ENCODE measurements at regions not wholly inside any gene's neighbourhood (a gene's known extent, or its start where the extent isn't known, plus 50 kb on each side); places are given as distances from the start of the nearest gene placed in this dataset.
"Not testable (repeated sequence)": the region's sequence is repeated elsewhere in the genome, so short reads cannot be mapped to it uniquely, and the experiment has no call there.

DNA sequence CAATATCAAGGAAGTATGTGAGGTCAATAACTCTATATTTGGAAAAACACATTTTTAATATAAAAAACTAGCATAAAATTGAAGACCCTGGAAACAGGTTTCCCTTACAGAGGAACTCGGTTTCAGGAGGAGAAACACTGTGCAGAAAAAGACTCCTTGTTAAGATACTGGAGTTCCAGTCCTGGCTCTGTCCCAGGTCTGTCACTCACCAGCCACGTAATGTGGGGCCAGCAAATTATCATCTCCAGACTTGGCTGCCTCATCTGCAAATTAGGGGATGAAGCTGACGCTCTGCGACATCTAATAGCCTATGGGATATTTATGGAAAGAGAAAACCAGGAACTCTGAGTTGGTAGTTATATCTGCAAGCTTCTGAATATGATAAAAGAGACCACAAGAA is 702.7 kb downstream of the EPHA7 start:
- no peak for DNase-seq

DNA sequence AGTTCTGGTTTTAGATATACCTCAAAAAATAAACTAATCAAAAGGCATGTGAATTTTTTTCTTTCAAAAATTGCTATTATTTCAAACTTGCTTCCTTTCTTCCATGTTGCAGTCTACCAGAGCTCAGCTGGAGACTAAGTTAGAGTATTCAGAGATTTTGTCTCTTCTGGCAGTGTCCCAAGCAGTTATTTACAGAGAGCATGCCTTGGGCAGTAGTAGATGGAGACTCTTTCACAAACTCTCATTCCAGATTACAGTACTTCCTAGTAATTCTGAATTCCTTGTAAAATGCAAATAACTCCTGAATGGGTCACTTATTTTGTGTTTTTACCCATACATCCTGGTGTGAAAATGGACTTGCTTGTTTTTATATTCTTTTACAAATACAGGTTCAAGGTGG is 703.4 kb downstream of the EPHA7 start:
- DNase-seq, result peak; percentile 10

DNA sequence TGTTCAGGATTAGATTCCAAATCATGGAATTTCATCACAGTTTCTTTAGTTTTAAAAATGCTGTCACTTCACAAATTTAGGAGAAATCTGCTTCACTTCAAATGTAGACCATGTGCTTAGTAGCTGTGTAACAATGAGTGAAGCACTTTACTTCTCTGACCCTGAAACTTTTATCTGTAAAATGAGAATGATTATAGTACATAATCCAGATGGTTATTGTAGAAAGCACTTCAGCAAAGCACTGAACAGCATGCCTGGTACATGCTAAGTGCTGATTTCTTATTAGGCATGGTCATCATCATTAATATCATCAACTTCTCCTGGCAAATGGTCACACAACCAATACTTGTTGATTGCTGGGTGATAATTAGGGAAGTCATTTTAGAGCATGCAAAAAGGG is 705.0 kb downstream of the EPHA7 start:
- DNase-seq, result no peak

DNA sequence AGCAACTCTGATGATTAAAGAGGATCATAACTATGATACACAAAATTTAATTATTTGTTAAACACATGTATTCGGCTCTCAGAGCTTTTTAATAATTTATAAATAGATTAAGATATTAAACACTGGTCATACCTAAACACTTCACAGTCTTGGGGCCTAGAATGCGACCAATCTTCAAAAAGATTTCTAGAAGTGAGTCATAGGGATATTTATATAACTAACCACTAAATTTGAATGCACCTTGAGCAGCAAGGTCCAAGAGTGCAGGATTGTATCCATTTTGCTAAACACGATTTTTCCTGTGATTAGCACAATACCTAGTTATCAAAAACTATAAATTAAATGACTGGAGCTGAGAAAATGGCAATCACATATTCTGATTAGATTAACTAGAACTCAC is 709.3 kb downstream of the EPHA7 start:
- DNase-seq, result no peak

DNA sequence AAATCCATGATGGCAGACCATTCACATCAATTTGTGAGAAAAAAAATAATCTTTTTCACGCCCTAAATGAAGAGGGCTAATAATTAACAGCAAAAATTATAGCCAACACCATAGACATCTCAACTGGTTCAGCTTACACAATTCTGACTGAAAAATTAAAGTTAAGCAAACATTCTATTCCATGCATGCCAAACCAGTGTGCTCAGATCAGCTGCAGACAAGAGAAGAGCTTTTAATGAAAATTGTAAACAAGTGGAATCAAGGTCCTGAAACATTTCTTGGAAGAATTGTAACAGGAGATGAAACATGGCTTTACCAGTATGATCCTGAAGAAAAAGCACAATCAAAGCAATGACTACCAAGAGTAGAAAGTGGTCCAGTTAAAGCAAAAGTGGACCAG is 710.4 kb downstream of the EPHA7 start:
- no peak for DNase-seq

DNA sequence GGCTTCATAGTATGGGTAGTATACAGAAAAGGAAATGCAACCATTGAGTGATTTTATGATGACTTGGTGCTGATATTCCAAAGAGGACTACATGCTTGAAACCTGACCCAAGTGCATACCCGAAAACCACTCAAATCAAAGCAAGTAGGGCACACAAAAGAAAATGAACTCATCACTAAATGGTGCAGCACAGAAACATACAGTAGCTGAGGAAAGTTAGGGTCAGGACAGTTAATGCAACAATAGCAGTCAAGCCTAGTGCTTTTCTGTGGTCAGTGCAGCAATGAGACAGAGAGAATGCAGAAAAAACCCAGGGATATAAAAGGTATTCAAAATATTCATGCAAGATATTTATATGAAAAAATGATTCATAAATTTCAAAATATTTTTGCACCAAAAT is 711.1 kb downstream of the EPHA7 start:
- no peak for DNase-seq

DNA sequence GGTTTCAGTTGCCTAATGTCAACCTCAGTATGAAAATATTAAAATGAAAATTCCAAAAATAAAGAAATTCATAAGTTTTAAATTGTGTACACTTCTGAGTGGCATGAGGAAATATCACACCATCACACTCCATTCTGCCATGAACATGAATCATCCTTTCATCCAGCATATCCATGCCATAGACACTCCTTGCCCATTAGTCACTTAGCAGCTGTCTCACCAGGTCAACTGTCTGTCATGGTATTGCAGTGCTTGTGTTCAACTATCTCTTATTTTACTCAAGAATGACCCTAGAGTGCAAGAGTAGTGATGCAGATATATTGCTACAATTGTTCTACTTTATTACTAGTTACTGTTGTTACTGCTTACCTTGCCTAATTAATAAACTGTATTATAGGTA is 712.4 kb downstream of the EPHA7 start:
- DNase-seq, result no peak

DNA sequence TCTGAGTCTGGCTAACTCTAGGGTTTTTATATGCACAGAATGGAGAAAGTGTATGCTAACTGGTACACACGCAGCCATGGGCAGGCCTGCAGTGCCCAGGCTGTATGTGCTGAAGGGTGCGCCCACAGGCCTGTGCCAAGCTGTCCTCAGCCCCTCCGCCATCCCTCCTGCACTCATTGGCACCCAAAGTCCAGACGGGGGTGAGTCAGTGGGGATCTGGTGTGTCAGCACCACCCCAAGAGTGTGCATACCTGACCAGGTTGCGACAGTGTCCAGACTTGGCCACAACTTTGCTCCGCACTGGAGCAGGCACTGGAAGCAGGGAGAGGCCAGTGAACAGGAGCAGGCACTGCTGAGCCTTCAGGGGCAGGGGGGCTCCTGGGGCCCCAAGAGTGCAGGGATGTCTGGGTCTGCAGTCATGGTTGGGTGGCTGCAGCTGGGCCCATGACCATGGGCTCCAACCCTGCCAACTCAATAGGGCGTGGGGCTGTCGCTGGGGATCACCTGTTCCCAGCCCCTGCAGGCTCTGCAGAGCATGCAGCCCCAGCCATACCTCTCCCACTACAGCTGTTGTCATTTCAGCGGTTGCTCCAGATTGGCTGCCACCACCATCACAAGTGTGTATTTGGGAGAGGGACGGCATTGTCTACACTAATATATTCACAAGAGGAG is 717.8 kb downstream of the EPHA7 start:
- DNase-seq, result no peak

DNA sequence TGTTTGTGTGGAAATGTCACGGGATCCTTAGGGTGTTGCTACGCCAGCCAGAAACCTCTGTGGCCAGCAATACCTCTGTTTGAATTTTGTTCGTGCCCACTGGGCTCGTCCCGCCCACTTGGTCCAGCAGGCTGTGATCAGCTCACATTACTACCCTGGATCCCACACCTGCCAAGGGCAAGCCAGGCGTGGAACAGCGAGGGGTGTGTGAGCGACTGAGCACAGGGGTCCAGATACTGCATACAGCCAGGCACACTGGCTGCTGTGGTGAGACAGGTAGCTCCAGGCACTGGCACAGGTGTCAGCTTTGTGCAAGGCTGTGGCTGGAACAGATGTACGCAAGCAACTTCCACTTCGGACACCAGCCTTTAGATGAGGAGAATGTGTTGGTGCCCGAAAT is 718.9 kb downstream of the EPHA7 start:
- DNase-seq, result no peak

DNA sequence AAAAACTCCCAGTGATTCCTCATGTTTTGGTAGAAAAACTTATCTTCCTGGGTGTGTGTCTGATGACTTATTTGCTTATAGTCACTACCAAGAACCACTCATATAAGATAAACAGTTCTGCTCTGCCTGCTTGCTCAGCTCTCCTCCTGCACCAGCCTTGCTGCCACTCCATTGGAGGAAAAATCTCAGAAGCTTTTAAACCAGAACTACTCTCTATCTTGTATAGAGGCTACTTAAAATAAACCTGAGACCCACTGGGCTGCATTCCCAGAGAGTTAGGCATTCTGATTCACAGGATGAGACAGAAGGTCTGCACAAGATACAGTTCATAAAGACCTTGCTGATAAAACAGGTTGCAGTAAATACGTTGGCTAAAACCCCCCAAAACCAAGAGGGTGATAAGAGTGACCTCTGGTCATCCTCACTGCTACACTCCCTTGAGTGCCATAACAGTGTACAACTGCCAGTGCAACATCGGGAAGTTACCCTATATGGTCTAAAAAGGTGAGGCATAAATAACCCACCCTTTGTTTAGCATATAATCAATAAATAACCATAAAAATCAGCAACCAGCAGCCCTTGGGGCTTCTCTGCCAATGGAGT is 728.3 kb downstream of the EPHA7 start:
- DNase-seq, result no peak

DNA sequence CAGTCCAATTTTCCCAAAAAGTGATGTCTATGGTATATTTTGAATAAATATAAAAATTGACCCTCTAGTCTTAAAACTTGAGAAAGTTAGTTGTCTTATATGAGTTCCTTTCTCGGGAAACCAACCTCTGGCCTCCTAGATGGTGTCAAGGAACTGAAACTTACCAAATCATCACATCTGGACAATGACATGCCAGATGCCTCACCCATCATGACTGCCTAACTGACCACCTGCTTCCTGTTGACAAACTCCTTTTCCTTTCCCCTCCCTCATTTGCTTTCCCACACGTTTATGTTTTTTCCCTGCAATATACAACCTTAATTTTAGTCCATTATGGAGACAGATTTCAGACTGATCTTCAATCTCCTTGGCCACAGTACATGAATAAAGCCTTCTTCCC is 731.0 kb downstream of the EPHA7 start:
- no peak for DNase-seq

DNA sequence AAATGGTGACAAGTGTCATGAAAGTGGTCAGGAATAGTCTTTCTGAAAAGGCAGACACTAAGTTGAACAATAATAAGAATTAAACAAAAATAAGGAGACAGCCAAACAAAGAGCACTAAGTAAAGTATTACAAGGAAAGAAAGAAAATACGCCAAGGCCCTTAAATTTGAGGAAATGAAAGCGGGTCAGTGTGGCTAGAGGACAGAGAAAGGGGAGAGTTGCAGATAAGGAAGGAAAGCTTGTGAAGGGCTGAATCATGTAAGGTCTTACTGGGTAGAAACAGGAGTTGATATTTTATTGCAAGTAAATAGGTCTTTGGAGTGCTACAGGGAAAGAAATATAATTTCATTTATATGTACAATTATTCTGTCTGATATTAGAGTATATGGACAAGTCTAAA is 732.1 kb downstream of the EPHA7 start:
- DNase-seq, result no peak

DNA sequence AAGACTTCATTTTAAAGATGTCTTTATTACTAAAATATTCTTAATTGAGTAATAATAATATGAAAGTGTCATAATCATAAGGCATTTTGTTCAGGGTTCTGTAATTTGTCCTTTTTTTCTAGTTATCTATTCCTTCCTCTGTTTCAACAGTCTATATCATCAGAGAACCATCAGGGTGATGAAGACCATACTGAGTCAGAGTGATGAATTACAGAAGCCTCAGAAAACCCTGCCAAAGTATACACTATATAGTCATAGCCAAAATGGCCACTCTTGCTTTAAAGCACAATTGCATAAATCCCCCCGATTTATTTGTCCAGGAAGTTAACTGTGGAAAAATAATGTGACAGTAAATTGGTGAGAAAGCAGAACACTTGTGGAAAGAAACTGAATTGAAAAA is 735.0 kb downstream of the EPHA7 start:
- no peak for DNase-seq

DNA sequence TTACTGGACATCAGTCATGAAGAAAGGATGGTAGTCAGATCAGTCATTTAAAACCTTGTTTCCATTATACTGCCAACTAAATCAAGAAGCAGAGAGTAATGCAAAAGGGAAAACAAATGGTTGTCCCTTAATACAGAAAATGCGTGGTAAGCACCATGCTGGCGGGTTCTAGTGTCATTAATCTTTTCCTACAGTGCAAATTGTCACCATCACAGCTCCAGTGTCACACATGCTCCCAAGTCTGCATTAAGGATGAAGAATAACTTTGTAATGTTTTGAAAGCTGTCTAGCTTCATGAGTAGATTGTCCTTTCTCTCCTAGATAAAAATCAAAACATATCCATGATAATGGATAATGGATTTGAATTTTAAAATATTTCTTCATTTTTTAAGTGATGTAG is 735.6 kb downstream of the EPHA7 start:
- no peak for DNase-seq

DNA sequence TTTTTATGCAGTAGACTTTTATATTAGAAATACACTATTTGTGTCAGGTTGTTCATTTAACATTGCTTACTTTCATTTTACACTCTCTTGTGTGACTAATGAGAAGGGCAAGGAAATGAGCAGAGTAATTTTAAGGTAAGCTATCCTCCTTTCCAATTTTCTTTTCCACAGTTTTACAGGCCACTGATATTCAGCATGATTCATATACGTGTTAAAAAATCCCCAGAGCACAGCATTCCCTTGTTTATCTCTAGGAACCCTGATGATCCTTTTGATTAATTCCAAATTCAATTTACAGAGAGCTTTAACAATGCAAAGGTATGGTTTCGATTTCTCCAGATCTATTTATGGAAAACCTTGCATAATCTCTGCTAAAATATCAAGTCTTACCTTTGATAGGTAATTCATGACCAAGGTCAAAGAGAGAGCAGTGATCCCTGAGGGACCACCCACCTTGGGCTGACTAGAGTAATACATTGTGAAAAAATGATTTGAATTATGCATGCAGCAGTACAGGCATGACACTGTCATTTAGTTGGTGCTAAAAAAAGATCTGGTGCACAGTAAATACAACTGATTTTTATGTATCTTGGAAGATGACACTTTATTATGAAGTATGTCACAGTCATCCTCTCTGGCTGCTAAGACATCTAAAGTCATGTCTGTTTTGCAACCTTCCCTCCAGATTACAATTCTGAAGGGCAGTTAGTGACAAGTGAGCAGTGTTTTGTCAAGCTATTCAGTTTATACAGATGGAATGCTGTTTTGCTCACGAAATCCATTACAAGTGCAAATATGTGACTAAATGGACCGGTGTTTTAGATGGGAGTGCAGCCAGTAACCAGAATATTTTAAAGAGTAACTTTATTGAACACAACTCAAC is 736.6 kb downstream of the EPHA7 start:
- no peak for DNase-seq

DNA sequence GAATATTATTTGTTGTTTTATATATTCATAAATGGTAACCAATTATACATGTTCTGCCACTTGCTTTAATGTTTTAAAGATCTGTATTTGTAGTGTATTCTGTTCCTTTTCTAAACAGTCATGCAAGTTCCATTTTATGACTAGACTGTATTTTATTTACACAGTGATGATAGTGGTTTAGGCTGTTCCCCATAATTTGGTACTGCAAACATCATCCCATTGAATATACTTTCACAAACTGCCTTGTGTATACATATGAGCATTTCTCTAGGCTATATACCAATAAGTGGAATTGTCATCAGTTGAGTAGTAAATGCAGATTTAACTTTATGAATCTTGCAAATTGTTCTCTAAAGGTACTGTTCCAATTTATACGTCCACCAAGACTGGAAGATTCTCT is 738.0 kb downstream of the EPHA7 start:
- no peak for DNase-seq

DNA sequence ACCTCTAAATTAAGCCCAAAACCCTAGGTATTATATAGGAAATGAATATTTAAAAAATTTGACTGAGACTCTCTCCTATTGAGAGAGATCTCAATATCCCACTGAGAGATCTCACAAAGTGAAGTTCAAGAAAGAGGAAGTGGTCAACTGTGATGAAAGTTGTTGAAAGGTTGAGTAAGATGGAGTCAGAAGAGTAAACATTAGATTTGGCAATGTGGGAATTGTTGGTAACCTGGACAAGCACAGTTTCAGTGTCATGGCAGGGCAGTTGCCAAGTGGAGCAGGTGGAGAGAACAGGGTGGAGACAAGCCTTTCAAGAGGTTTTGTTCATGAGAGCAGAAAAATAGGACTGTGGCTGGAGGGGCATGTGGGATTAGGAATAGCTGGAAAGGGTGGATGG is 747.9 kb downstream of the EPHA7 start:
- not testable (repeated sequence) for DNase-seq

DNA sequence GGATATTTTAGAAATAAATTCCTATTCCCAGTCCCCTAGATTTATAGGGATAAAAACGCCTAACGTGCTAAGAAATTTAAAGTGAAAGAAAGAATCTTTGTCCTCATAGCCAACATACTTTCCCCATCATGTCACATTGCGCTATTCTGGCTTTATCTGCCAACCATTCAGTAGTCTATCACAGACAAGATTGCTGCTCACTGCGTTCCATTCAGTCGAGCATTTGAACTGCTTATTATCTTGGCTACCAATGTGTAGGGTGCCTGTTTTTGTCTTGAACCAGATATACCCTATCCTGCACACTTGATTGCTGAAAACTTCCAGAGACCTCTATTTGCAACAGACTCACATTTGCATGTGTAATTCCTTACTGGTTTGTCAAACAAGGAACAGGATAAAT is 751.5 kb downstream of the EPHA7 start:
- DNase-seq, result no peak

DNA sequence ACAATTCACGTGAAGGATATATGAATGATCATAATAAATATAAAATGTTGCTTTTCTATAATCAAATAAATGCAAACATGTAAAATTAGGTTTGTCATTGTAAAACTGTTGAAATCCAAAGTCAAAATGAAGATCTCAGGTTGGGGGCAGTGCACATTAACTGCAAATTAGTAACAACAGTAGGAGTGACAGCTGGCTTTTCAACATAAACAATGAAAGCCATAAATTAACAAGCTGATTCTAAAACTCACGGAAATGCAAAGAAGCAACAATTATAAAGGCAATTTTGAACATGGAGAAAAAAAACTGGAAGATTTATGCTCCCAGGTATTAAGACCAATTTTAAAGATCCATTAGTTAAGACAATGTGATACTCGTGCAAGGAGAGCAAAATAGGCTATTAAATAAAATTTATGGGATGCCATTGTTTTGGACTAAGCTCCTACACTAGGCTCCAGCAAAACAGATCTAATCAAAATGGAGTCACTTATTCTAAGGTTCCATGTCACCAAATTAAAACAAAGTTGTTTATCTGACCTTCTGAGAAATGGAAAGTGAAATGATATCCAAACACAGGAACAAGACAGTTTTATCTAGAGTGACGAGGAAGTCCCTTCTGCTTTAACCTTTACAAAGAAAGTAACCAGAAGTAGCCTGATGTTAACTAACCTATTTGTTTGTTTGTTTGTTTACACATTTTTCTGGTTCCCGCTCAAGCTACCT is 770.8 kb downstream of the EPHA7 start:
- DNase-seq, result no peak

DNA sequence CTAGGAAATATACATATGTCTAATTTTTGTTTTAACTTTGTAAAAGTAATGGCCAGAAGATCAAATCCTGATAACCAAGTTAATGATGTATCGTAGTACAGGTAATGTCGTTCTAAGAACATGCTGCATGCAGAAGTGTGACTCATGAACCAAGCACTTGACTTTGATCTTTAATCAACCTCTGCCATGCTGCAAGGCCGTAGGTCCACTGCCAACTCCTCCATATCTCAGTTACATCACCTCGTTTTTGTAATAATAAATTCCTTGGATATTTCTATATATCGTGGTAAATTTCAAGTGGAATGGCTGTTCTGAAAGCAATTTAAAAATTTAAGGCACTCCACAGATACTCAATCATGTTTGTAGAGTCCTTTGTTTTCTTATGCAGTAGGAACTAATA is 771.7 kb downstream of the EPHA7 start:
- DNase-seq, result no peak

DNA sequence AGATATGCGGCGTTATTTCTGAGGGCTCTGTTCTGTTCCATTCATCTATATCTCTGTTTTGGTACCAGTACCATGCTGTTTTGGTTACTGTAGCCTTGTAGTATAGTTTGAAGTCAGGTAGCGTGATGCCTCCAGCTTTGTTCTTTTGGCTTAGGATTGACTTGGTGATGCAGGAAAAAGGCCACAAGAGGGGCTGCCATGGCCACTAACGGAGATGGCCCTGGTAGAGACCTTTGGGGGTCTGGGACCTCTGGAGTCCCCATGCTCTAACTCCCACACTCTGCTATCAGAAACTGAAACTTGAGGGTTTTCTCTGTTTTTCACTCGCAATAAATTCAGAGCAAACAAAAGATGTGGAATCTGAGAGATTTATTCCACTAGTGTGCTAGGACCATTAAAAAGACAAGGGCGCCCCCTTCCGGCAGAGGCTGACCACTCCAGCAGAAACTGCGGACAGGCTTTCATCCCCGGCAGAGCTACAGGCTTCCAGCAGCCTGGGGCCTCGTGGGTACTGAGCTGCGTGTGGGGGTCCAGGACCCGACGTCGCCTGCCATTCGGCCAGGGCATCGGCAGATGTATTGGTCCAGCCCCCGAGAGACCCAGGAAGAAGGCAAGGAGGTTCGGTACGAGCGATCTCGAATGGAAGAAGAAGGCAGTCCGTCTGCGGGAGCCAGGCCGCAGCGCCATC is 775.1 kb downstream of the EPHA7 start:
- DNase-seq, result not testable (repeated sequence)

DNA sequence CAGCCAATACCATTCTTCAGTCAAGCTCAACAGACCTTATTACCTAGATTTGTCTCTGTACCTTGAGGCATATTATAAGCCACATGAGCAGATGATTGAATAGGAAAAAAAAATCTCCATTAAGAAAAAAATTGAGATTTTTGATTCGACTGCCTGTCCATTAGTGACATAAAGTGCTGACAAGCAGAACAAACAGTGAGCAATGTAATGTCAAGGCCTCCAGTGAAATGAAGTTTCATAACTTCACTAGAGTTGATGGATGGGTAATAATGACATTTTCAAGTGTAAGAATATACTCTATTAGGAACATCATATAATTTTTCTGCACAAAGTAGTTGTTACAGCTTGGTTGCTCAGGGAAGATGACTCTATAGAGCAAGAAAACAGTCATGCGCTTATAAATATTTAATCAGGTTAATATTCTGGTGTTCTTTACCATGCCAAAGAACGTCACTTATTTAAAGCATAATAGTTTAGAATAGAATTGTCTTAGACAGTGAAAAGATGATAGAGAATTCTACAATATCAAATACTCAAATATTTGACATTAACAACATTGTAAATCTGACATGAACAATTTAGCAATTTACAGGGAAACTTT is 783.7 kb downstream of the EPHA7 start:
- DNase-seq, result no peak

All from renal pelvis (tissue), 1 donor.